ENCODE measurements at regions not wholly inside any gene's neighbourhood (a gene's known extent, or its start where the extent isn't known, plus 50 kb on each side); places are given as distances from the start of the nearest gene placed in this dataset.
"Not testable (repeated sequence)": the region's sequence is repeated elsewhere in the genome, so short reads cannot be mapped to it uniquely, and the experiment has no call there.

GRCh38 chr11:45388472-45388871, 102.3 kb upstream of the SYT13 start:
- H3K4me3 ChIP-seq: no peak overlapping the region
- ATAC-seq (no peak), DNase-seq (no peak)
- H3K36me3 ChIP-seq: no peaks in the 10 kb centered on the region
- no peak for TF ChIP-seq CTCF (IDR thresholded peaks at IDR 0.05)
- intact Hi-C loops (cut with DNase I): no loop called here
- H3K9me3 ChIP-seq: no peaks in the 10 kb centered on the region
- no peaks in the 10 kb centered on the region for H3K4me1 ChIP-seq
- no peak overlapping the region for H3K27ac ChIP-seq
- H3K27me3 ChIP-seq: no peaks in the 10 kb centered on the region

- H3K4me3 ChIP-seq; H3K27me3 ChIP-seq; ATAC-seq; H3K36me3 ChIP-seq; H3K9me3 ChIP-seq; intact Hi-C loops (cut with DNase I); H3K27ac ChIP-seq; H3K4me1 ChIP-seq: not testable (repeated sequence)
- DNase-seq: peak; percentile 0
Measured at GRCh38 chr11:45387885-45388284, 101.7 kb upstream of the SYT13 start.

GRCh38 chr11:45386972-45387371, 100.8 kb upstream of the SYT13 start:
- Histone ChIP-seq H3K27me3 (no peaks in the 10 kb centered on the region), H3K36me3 (no peaks in the 10 kb centered on the region), H3K4me1 (no peaks in the 10 kb centered on the region), H3K4me3 (no peak overlapping the region), H3K27ac (no peak overlapping the region), H3K9me3 (no peaks in the 10 kb centered on the region)
- intact Hi-C loops (cut with DNase I): no loop called here
- no peak for ATAC-seq
- no peak for TF ChIP-seq CTCF (IDR thresholded peaks at IDR 0.05)
- no peak for DNase-seq

- no peak for TF ChIP-seq CTCF (IDR thresholded peaks at IDR 0.05)
- no peak overlapping the region for H3K27ac ChIP-seq
- H3K4me1 ChIP-seq: no peaks in the 10 kb centered on the region
- no peaks in the 10 kb centered on the region for H3K36me3 ChIP-seq
- intact Hi-C loops (cut with DNase I): no loop called here
- H3K27me3 ChIP-seq: no peaks in the 10 kb centered on the region
- no peak overlapping the region for H3K4me3 ChIP-seq
- ATAC-seq: no peak
- DNase-seq: no peak
- H3K9me3 ChIP-seq: no peaks in the 10 kb centered on the region
Measured at GRCh38 chr11:45385844-45386243, 99.7 kb upstream of the SYT13 start.

GRCh38 chr11:45385423-45385822, 99.3 kb upstream of the SYT13 start:
- H3K27ac ChIP-seq: no peak overlapping the region
- no peaks in the 10 kb centered on the region for H3K36me3 ChIP-seq
- intact Hi-C loops (cut with DNase I): no loop called here
- TF ChIP-seq CTCF (IDR thresholded peaks at IDR 0.05): no peak
- H3K4me1 ChIP-seq: no peaks in the 10 kb centered on the region
- H3K27me3 ChIP-seq: no peaks in the 10 kb centered on the region
- DNase-seq (peak; percentile 30), ATAC-seq (no peak)
- no peak overlapping the region for H3K4me3 ChIP-seq
- no peaks in the 10 kb centered on the region for H3K9me3 ChIP-seq

- Histone ChIP-seq H3K27me3 (no peaks in the 10 kb centered on the region), H3K4me3 (no peak overlapping the region)
- TF ChIP-seq CTCF (IDR thresholded peaks at IDR 0.05): no peak
Measured at GRCh38 chr11:45384711-45385241, 98.6 kb upstream of the SYT13 start.

More at GRCh38 chr11:45384711-45385241, 98.6 kb upstream of the SYT13 start:
- ATAC-seq: no peak
- DNase-seq: peak; percentile 54
- no peaks in the 10 kb centered on the region for H3K4me1 ChIP-seq
- H3K27ac ChIP-seq: no peak overlapping the region
- intact Hi-C loops (cut with DNase I): no loop called here
- no peaks in the 10 kb centered on the region for H3K36me3 ChIP-seq
- no peaks in the 10 kb centered on the region for H3K9me3 ChIP-seq
